Smooth muscle cell (in vitro differentiated cells): ENCODE measurements at regions not wholly inside any gene's neighbourhood (a gene's known extent, or its start where the extent isn't known, plus 50 kb on each side); places are given as distances from the start of the nearest gene placed in this dataset.

Source experiments
- DNase-seq: peaks from one replicate; lab custom pipeline; 2025; ENCODE audit not compliant: unreplicated experiment; lab: John Stamatoyannopoulos, UW
- H2AFZ ChIP-seq: fragments of 200-600 bp; sonication (generic); 2 replicates; pipeline ENCODE4 v1.6.0; 2016; ENCODE audit warnings: antibody characterized with exemption, low read depth, mild to moderate bottlenecking
- H3F3A ChIP-seq: fragments of 200-600 bp; sonication (generic); 2 replicates; pipeline ENCODE4 v1.6.0; 2017; ENCODE audit warnings: antibody characterized with exemption, low read depth
- H3K27ac ChIP-seq: fragments of 200-600 bp; sonication (generic); 2 replicates; pipeline ENCODE4 v1.5.1; 2016; ENCODE audit warnings: low read depth, mild to moderate bottlenecking
- H3K27me3 ChIP-seq: fragments of 200-600 bp; sonication (generic); 2 replicates; pipeline ENCODE4 v1.6.1; 2016; ENCODE audit warnings: low read depth, mild to moderate bottlenecking
- H3K36me3 ChIP-seq: fragments of 200-600 bp; sonication (generic); 2 replicates; pipeline ENCODE4 v1.5.1; 2016; ENCODE audit warnings: low read depth
- H3K4me1 ChIP-seq: fragments of 200-600 bp; sonication (generic); 2 replicates; pipeline ENCODE4 v1.5.1; 2016; ENCODE audit warnings: low read depth
- H3K4me2 ChIP-seq: fragments of 200-600 bp; sonication (generic); 2 replicates; pipeline ENCODE4 v1.6.0; 2016; ENCODE audit warnings: mild to moderate bottlenecking
- H3K4me3 ChIP-seq: fragments of 200-600 bp; sonication (generic); 2 replicates; pipeline ENCODE4 v1.5.1; 2016; ENCODE audit warnings: mild to moderate bottlenecking
- H3K79me2 ChIP-seq: fragments of 200-600 bp; sonication (generic); 2 replicates; pipeline ENCODE4 v1.6.0; 2016; ENCODE audit warnings: low read depth, mild to moderate bottlenecking
- H3K9ac ChIP-seq: fragments of 200-600 bp; sonication (generic); 2 replicates; pipeline ENCODE4 v1.6.0; 2016; ENCODE audit warnings: low read depth
- H3K9me3 ChIP-seq: fragments of 200-600 bp; sonication (generic); replicated peaks from 2 replicates; pipeline ENCODE4 v1.5.1; 2016; ENCODE audit warnings: low read depth
- H4K20me1 ChIP-seq: fragments of 200-600 bp; sonication (generic); 2 replicates; pipeline ENCODE4 v1.6.0; 2016; ENCODE audit warnings: low read depth
- CTCF ChIP-seq: fragments of 200-600 bp; sonication (generic); IDR thresholded peaks from 2 replicates; pipeline ENCODE4 v1.5.1; 2017; ENCODE audit warnings: borderline replicate concordance, mild to moderate bottlenecking, antibody characterized with exemption; ENCODE audit not compliant: insufficient read depth, poor library complexity, severe bottlenecking
- WGBS: methylation state at CpG from one replicate; pipeline ENCODE4 v1.1.7; 2016; ENCODE audit warnings: low lambda C conversion rate; 5-methylcytosine and 5-hydroxymethylcytosine counted together

- Histone ChIP-seq H3K27me3 (no peaks in the 10 kb centered on the region), H3K36me3 (no peaks in the 10 kb centered on the region), H4K20me1 (no peaks in the 10 kb centered on the region), H3F3A (no peaks in the 10 kb centered on the region), H3K79me2 (no peaks in the 10 kb centered on the region), H3K9me3 (no peaks in the 10 kb centered on the region), H3K4me1 (no peaks in the 10 kb centered on the region), H3K4me3 (no peak overlapping the region), H2AFZ (no peak overlapping the region), H3K27ac (no peak overlapping the region), H3K9ac (no peak overlapping the region), H3K4me2 (no peak overlapping the region)
- no peak for TF ChIP-seq CTCF
- 47% methylated on average over 4 of the region's 4 CpGs for WGBS
- DNase-seq = no peak
Observed at GRCh38 chr12:69170293-69170692, 69.1 kb upstream of the CPSF6 start.

- no peaks in the 10 kb centered on the region for H3K4me1 ChIP-seq
- no peaks in the 10 kb centered on the region for H3K36me3 ChIP-seq
- WGBS = 89% methylated on average over 6 of the region's 6 CpGs
- no peak overlapping the region for H3K27ac ChIP-seq
- H3K9me3 ChIP-seq = no peaks in the 10 kb centered on the region
- H4K20me1 ChIP-seq = no peaks in the 10 kb centered on the region
- no peak for DNase-seq
- no peak for TF ChIP-seq CTCF
- no peaks in the 10 kb centered on the region for H3K27me3 ChIP-seq
- H3K4me3 ChIP-seq = no peak overlapping the region
- H2AFZ ChIP-seq = no peak overlapping the region
- no peak overlapping the region for H3K4me2 ChIP-seq
- H3F3A ChIP-seq = no peaks in the 10 kb centered on the region
- H3K79me2 ChIP-seq = no peaks in the 10 kb centered on the region
- no peak overlapping the region for H3K9ac ChIP-seq
Observed at GRCh38 chr12:69171881-69172280, 67.5 kb upstream of the CPSF6 start.

- no peaks in the 10 kb centered on the region for H3K36me3 ChIP-seq
- no peak overlapping the region for H3K4me2 ChIP-seq
- 96% methylated on average over 1 of the region's 1 CpG for WGBS
- no peak overlapping the region for H3K4me3 ChIP-seq
- no peaks in the 10 kb centered on the region for H3F3A ChIP-seq
- no peak for TF ChIP-seq CTCF
- no peaks in the 10 kb centered on the region for H3K9me3 ChIP-seq
- H3K27me3 ChIP-seq = no peaks in the 10 kb centered on the region
- DNase-seq = no peak
- no peak overlapping the region for H3K9ac ChIP-seq
- no peak overlapping the region for H2AFZ ChIP-seq
- no peak overlapping the region for H3K27ac ChIP-seq
- H4K20me1 ChIP-seq = no peaks in the 10 kb centered on the region
- H3K4me1 ChIP-seq = no peaks in the 10 kb centered on the region
- H3K79me2 ChIP-seq = no peaks in the 10 kb centered on the region
Observed at GRCh38 chr12:69172491-69172890, 66.9 kb upstream of the CPSF6 start.

- 55% methylated on average over 9 of the region's 9 CpGs for WGBS
Observed at GRCh38 chr12:69173368-69173767, 66.0 kb upstream of the CPSF6 start.

More at GRCh38 chr12:69173368-69173767, 66.0 kb upstream of the CPSF6 start:
- H4K20me1 ChIP-seq = no peaks in the 10 kb centered on the region
- no peaks in the 10 kb centered on the region for H3F3A ChIP-seq
- no peaks in the 10 kb centered on the region for H3K79me2 ChIP-seq
- H2AFZ ChIP-seq = no peak overlapping the region
- H3K9ac ChIP-seq = no peak overlapping the region
- no peak overlapping the region for H3K27ac ChIP-seq
- H3K4me2 ChIP-seq = no peak overlapping the region
- TF ChIP-seq CTCF = no peak
- no peaks in the 10 kb centered on the region for H3K4me1 ChIP-seq
- no peaks in the 10 kb centered on the region for H3K27me3 ChIP-seq
- no peak for DNase-seq
- H3K4me3 ChIP-seq = no peak overlapping the region
- no peaks in the 10 kb centered on the region for H3K9me3 ChIP-seq
- H3K36me3 ChIP-seq = no peaks in the 10 kb centered on the region
